CD1c-positive myeloid dendritic cell (primary cell): ENCODE measurements at regions not wholly inside any gene's neighbourhood (a gene's known extent, or its start where the extent isn't known, plus 50 kb on each side); places are given as distances from the start of the nearest gene placed in this dataset.

ENCODE experiments used
- DNase-seq: peaks from one replicate; pipeline ENCODE4 v3.0.0-alpha.2; 2016; ENCODE audit errors: extremely low spot score

DNA sequence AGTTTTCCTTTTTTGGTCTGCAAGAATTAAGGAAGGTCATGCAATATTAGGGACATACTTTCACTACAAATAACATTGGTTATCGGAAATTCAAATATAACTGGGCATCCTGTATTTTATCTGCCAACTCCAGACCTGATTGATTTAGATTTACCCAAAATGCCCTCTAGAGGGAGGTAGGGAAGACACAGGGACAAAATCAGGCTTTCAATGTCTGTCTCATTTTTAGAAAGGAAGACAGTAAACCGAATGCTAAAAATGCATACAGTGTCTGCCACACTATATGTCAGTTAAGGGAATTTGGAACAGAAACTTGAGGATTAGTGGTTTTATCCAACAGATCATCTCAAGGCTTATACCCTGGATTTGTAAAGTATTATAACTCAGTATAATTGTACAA is 161.7 kb upstream of the SOX9 start:
- no peak for DNase-seq

DNA sequence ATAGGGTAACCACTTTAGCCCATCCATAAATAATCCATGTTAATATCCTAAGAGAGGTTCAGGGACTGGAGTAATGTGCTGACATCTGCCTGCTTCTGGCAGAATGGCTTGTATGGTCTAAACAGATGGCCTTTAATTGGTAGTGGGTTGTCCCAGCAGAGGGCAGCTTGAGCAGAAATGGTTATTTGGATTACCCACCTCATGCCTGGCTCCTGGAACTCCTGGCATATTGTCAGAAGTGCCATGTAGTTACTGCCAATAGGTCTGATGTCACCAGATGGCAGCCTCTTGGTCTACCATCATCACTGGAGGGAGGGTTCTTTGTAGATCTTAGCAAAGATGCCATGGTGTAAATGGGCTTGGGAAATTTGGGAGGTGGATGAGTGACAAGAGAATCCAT is 157.5 kb upstream of the SOX9 start:
- no peak for DNase-seq

DNA sequence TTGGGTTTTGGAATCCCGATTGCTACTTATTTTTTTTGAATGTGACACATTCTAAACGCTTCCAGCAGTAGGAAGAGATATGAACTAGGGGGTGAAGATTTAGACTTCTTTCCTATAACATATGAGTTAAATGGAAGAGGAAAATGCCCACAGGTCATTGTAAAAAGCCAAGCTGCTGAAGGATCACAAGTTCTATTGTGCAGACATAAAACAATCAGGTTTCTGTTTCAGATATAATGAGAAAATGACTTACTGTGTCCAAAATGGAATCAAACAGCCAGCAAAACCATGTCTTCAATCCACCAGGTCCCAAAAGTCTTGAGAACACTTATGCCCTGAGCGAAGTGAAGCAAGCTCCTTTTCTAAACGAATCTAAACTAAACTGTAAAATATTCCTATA is 157.0 kb upstream of the SOX9 start:
- no peak for DNase-seq

DNA sequence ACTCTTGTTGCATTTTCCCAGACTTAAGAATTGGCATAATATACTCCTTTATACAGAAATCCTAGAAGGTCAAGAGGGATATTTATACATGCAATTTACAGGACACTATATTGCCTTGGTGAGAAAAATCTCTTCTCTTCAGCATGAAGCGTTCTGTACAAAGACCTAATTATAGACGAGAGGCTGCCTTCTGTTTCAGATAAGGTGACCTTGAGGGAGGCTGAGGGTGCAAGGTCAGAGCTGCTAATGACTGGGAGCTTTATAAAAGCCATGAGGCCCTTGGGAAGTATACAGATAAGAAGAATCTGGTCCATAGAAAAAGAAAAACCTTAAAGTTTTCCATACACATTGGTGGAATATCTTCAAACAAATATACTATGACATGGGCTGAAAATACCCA is 156.3 kb upstream of the SOX9 start:
- no peak for DNase-seq

DNA sequence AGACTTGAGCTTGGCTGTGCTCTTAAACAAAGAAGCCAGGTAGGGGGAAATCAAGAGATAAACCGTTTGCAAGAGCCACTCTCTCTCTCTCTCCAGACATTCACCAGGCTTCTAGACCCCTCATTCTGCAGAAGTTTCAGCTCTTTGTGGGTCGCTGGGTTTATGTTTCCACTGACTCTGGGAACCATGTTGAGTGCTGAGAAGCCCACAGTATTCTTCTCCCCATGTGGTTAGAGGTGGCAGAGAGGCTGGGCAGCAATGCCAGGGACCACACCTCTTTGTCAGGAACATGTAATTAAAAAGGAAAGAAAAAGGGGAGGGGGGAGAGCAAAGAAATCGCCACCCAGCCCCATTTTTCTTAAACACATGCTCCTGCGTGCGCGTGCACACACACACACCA is 154.8 kb upstream of the SOX9 start:
- DNase-seq = no peak

DNA sequence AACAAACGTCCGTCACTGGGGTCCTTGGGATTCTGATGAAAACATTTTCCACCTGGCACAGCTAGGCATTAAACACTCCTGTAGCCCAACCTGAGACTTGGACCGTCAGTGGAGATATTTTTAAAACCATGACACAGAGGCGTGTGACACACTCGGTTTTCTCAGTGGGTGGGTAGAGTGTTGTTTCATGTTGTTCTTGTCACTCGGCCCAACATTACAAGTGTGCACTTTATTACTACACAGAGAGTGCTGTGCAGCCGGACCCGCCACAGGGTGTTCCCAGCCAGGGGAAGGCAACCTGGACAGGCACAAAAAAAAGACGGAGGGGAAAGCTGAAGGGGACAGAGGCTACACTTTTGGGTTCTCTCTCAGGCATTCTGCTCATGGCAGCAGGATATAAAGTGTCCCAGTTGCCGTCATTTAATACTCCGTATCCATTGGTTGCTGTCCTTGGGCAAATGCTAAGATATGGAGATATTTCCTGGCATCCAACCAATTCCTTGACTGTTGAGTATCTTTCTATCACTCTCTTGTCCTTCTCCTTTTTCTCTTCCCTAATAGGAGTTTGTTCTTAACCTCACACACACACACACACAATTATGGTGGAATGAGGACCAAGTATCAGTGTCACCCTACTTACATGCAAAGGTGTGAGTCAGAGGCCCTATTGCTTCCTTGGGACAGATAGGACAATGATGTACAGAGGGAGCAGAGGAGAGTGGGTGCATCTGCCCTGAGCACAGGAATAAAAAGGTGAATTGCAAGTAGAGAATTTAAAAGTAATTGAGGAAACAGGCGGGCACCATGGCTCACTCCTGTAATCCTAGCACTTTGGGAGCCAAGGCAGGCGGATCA is 154.1 kb upstream of the SOX9 start:
- DNase-seq = no peak

DNA sequence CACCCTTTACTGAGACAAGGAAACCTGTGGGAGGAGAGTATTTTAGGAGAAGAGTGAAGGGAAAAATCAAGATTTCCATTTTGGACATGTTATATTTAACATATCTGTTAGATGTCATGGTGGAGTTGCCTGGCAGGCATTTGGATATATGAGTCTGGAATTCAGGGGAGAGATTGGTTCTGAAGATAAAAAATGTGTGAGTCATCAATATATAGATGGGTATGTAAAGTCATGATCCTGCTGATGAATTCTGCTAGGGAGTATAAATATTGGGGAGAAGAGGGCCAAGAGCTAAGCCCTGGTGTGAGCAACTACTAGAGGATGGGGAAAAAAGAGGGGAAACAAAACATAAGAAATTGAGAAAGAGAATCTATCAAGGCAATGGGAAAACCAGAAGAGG is 151.3 kb upstream of the SOX9 start:
- DNase-seq = no peak

DNA sequence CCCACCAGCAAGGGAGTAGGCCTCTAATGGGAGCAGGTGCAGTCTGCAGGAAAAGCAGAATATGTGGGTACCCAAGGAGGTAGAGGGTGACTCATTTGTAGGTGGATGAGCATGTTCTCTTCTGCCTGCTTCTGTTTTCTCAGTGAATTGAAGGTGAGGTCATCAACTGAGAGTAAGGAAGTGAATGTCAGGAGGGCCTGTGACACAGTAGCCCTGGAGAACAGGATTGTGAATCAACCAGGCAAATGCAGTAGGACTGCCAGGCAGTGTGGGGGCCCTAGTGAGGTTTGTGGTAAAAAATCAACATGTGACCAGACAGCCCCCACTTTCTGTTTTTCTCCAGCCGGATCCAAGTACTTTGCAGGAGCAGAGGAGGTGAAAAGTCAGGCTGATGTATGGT is 150.5 kb upstream of the SOX9 start:
- no peak for DNase-seq

DNA sequence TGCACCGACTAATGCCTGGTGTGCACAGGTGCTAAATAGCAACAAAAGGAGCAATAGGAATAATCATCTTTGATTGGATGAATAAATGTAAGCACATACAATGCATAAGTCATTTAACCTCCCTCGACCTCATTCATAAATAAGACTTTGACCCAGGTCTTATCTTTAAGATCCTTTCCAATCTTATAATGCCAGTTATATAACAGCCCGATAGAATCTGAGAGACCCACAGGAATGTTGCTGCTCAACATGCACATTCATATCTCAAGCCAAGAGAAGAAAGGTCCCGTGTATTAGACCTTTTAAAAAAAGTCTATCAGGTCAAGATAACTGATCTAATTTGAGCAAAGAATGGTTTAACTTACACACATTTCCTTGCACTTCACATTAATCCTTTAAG is 146.8 kb upstream of the SOX9 start:
- DNase-seq = no peak

DNA sequence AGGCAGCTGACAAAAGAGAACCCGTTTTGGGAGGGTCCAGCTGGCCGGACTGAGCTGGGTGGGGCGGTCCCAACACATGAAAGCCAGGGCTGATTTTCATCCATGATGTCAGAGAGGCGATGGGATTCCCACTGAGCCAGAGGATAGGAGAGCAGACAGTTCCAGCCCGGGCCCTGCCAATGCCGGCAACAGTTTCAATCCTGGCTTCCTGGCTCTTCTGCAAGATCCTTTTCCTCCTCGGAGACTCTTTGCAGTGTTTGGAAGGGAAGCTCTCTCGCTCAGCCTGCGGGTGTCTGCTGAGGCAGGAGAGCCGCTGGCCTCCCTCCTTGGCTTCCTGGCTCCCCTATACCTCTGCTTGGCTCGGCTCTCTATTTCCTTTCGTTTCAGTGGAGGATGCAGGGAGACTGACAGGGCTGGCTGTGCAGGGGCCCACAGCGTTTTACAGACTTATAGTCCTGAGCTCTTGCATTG is 145.5 kb upstream of the SOX9 start:
- DNase-seq = no peak

DNA sequence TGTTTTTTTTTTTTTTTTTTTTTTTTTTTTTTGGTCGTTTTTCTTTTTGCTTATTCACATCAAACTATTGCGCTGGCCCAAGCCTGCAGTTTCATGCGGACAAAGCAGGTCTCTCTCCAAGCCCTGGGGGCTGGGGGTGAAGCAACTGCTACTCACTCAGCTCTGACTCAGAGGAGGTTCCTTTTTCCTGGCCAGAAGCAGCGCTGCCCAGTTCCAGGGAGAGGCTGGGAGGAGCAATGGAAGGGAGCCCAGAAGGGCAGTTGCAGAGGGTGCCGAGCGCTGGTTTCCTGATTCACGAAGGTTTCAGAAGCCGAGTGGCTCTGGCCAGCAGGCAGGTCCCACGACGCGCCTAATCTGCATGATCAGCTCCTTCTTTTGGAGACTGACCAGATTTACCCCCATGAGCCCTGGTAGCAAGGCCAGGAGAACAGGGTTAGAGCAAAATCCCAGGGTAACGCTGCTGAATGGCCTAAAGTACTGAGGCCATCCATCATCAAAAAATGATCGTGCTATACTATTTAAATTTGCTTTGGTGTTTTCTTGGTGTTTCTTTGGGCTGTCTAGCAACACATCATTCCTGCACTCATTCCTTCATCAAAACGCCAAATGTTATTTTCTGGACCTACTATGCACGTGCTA is 144.7 kb upstream of the SOX9 start:
- no peak for DNase-seq

DNA sequence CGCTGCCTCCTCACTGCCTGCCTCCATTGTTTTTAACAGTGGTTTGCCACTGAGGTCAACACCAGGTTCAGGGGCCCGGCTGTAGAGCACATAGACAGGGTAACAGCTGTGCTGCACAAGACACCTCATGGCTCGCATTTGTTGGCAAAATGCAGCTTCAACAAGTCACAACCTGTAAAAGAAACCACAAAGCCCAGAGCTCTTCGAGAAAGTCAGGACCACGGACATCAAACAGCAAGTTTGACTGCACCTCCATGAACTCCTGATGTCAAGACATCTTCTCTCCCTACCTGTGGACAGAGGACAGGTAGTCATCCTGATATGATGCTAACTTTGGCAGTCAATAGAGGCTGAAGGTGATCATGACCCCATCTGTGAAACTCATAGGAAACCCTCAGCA is 142.4 kb upstream of the SOX9 start:
- DNase-seq = no peak

DNA sequence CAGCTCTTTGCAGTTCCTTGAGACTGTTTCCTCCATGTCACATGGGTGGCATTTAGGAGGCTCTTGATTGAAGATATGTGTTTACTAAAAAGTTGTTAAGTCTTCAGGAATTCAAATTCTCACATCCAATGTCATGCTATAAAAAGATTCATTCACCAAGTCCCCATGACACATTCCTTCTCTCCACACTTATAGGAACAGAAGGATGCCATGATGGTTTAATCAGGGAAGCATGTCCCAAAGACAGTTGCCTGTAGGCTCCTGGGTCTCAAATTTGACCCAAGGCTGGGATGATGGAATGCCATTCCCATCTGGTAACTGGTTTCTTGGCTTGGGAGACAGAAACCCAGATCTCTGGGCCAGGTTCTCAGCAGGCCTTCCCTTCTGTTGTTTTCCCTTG is 140.6 kb upstream of the SOX9 start:
- no peak for DNase-seq

DNA sequence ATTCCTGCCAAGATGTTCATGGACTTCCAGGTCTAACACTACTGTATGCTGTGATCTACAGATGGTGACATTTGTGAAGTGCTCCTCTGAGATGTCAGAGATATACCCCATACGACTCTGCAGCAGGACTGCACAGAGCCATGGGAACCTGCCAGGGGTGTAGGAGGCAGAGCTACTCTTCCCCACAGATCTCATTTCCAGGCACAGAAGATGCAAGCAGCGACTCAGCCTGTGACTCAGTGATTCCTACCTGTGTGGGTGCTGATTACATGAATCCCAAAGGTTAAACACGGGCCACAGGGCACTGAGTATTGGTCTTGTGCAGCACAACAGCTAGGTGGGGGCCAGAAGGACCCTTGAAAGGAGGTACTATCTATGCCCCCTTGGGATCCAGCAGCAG is 137.0 kb upstream of the SOX9 start:
- DNase-seq = no peak

DNA sequence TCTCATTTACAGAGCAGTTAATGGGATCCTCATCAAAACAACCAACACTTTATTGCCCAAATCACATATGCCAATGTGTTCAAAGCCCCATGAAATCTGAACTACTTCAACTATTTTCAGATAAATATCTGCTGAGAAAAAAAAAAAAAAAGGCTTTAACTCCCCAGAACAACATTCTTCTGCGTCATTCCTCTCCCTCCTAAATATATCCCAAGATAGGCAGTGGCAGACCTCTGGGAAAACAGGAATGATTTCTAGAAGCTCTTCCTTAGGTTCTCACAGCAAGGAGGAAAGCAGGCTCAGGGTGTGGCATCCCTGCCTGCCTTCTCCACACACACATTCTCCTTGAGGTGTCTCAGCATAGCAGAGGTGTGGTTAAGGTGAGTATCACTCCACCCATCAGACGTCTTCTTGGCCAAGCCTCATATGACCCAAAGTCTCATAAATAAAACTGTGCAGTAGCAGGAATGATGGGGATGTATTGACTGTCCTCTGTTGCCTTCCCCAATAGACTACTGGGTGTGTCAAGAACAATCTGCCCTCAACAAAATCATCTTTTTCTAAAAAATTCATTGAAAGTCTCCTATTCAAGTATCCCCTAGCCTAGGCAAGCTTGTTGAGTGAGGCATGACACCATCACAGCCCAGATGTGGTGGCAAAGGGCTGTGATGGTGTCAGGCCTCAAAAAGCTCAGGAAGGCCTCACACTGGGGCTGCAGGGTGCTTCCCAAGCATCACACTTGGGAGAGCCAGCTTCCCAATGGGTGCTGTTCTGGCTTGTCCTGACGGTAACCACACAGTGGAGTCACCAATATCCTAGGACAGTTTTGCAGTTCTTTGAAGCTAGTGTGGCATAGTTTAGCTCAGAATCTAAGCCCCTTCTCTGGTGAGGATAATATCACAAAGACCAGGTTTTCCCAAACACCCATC is 135.4 kb upstream of the SOX9 start:
- DNase-seq = no peak

DNA sequence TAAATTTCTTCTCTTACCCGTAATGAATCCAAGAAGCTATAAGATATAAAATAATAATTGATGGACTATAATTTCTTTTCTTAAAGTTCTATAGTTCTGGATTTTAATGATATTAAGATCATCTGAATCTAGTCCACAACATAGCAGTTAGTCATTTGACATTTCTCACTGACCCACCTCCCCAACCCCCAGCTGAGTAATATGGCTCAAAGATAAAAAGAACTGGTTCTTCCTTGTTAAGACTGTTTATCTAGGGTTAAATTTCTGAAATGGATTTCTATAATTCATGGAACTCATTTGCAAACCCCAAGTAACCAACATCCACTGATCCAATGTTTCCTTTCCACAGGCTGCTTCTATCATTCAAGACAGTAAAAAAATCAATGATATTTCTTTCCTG is 133.9 kb upstream of the SOX9 start:
- no peak for DNase-seq

DNA sequence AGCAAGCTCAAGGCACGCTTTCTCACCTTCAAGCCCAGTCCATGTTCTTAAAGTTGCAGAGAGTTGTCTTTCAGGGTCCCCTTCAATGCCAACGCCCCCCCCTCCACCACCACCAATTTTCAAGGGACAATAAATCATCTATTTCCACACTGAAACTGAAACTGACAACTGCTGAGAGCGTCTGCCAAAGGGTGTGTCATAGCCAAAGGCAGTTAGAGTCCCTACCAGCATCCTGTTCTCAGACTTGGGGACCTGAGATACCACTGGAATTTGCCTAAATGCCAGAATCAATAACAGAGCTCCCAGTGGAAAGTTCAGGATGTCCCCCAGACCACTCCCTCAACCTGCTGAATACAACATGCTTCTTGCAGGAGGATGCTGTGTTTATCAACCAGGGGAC is 133.2 kb upstream of the SOX9 start:
- no peak for DNase-seq

DNA sequence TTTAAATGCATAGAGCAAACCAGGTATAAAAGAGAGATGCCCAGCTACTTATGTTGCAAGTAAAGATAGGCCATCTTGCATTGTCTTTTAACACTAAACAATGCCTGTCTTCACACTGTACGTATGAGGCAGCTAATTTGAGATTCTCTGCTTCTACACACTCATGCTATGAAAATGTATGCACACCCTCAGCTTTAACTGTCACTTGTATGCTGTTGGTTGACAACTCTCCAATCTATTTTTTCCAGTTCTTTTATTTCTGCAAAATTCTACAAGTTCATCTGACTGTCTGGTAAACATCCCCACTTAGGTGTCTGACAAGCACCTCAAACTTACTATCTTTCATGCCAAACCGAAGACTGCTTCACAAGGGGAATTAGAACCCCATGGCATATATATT is 131.7 kb upstream of the SOX9 start:
- DNase-seq = no peak

DNA sequence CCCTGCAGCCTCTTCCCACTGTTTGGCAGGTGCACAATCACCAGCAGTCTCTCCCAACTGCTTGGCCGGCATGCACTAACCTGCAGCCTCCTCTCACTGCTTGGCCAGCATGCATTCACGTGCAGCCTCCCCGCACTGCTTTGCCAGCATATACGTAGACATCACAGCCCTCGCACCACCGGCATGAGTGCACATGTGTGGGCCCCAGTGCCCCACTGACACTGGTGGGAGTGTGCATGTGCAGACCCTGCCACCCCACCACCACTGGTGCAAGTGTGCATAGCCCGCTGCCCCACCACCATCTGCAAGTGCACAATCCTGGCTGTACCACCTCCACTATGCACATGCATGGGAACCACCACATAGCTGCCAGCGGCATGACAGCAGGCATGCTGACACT is 127.5 kb upstream of the SOX9 start:
- DNase-seq = no peak

DNA sequence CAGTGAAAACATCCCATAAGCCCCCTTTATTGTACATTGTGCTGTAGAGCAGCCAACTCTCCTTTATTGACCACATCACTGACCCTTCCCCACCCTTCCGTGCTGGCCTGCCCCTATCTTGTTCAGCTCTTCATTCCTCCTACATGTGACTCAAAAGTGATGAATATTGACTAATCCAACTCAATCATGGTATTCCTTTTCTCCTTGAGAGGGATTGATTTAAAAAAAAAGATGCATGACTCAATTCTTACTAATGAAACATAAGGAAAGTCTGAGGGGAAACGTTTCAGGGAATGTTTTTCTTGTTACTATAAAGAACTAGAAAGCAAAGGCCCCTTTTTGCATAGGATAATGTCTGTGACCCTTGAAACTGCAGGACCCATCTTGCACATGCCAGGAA is 125.2 kb upstream of the SOX9 start:
- DNase-seq = no peak

DNA sequence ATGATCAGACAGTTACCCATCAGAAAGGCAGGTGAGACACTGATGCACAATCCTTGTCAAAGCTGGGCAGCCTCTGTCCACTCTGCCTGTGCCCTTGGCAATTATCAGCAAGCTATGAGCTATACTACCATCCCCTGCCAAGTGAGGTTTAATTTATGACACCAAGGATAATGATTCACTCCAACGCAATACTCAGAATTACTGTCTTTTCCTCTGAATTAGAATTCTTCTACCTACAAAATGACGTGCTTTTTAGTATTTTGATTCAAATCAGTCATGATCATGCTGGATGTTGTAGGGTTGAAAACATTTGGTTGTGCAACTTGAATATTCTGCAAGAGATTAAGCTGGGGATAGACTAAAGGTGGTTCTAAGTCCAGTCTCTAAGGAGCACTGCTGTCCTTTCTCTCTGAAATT is 116.8 kb upstream of the SOX9 start:
- DNase-seq = no peak

DNA sequence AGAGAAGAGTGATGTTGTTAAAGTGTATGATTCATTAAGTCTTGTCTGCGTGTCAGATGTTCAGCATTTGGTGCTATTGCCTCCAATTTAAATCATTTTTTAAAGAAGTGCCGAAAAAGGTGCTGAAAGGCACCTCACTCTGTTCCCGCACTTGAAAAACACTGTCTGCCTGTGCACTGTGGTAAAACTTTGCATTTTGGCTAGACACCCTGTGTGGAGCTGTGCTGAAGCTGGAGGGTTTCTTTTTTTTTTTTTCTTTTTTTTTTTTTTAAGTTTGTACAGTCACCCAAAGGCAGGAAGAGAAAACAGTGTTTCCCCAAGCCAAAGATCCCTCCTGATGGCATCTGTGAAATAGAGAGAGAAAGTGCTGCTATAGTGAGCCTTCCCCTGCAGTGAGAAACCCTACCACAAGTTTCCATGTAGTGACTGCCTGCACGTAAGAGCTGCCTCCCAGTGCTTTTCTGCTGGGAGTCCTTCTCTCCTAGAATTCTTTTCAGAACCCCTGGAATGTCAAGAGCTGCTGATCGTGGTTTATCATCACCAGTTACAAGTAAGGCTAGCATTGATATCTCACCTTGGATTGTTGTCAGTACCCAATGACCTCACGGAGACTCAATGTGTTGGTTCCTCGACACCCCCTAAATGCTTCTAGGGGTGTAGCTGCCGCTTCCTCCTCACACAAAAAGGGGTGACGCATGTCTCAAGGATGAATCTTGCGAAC is 116.0 kb upstream of the SOX9 start:
- DNase-seq = no peak
